C4-2B (cell line): ENCODE measurements at regions not wholly inside any gene's neighbourhood (a gene's known extent, or its start where the extent isn't known, plus 50 kb on each side); places are given as distances from the start of the nearest gene placed in this dataset.

Experiments
- H3K27ac ChIP-seq: fragments of 450-650 bp; 2 replicates; pipeline ENCODE4 v1.5.1; 2017
- CTCF ChIP-seq: fragments of 450-650 bp; conservative IDR thresholded peaks from 2 replicates; pipeline ENCODE4 v1.5.1; 2017; ENCODE audit warnings: mild to moderate bottlenecking
- ZFX ChIP-seq: fragments of 450-650 bp; IDR thresholded peaks from 2 replicates; pipeline ENCODE4 v1.6.1; 2017

- TF ChIP-seq CTCF (no peak), ZFX (no peak)
- no peak overlapping the region for H3K27ac ChIP-seq
Observed at GRCh38 chr5:168117469-168117868, 174.0 kb upstream of the WWC1 start.

- H3K27ac ChIP-seq = no peak overlapping the region
Observed at GRCh38 chr5:168118042-168118668, 173.3 kb upstream of the WWC1 start.

GRCh38 chr5:168120401-168121137 is 170.9 kb upstream of the WWC1 start:
- no peak overlapping the region for H3K27ac ChIP-seq
- no peak for TF ChIP-seq CTCF
- no peak for TF ChIP-seq ZFX

More at GRCh38 chr5:168118042-168118668, 173.3 kb upstream of the WWC1 start:
- TF ChIP-seq CTCF (no peak), ZFX (no peak)

GRCh38 chr5:168121138-168121494 is 170.3 kb upstream of the WWC1 start:
- no peak overlapping the region for H3K27ac ChIP-seq
- TF ChIP-seq ZFX (no peak), CTCF (no peak)

GRCh38 chr5:168123631-168124528 is 167.6 kb upstream of the WWC1 start:
- H3K27ac ChIP-seq = no peak overlapping the region

GRCh38 chr5:168125445-168126199 is 165.8 kb upstream of the WWC1 start:
- TF ChIP-seq CTCF (no peak), ZFX (no peak)
- no peak overlapping the region for H3K27ac ChIP-seq

More at GRCh38 chr5:168123631-168124528, 167.6 kb upstream of the WWC1 start:
- TF ChIP-seq ZFX (no peak), CTCF (no peak)
